ENCODE measurements at regions not wholly inside any gene's neighbourhood (a gene's known extent, or its start where the extent isn't known, plus 50 kb on each side); places are given as distances from the start of the nearest gene placed in this dataset.
"Not testable (repeated sequence)": the region's sequence is repeated elsewhere in the genome, so short reads cannot be mapped to it uniquely, and the experiment has no call there.

DNA sequence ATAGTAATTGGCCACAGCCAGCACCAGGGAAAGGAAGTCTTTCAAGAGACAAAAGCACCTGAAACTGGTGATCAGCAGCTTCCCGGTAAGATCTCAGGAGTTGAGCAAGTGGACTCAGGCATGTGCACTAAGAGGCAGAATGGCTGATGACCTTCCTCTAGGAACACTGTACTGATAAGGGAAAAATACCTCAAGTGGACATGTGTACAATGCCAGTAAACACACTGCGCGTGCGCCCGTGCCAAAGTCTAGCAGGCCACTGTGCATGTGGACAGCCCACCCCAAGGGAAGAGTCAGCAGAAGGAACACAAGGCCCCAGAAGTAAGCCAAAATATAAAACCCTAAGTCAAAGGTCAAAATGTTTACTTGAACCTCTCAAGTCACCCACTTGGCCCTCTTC is 423.0 kb downstream of the TUSC1 start:
- no peak for DNase-seq

DNA sequence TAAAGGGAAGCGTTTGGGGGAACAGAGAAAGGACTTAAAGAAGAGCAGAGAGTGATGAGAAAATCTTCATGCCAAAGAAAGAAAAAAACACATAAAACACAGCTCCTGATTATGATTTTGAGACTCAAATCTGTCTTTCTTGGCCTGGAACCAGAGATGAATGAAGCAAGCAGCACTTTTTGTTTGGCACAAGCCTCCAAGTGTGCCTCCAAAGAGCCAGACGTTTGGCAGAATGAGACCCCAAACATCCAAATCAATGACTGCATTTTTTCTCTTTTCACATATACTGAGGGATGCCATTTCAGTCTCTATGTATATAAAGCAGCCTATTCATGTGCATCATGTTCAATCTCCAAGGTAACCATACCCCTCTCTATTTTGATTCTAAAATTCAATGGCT is 424.2 kb downstream of the TUSC1 start:
- no peak for DNase-seq

DNA sequence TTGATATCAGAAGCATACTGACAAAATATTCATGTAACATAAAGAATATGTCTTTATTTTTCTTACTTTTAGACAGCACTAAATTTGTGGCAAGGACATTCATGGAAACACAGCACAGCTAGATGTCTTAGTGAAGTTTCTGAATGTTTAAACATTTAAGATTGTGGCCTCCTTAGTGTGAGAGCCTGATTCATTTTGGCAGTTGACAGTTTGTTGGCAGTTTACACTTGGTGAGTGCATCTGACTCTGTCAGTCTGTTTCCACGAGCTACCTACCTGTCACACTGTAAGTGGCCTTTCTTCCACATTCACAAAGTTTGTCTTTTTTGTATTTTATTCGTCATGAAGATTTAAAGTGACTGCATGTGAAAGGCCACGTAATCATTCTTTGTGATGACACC is 436.8 kb downstream of the TUSC1 start:
- DNase-seq = no peak

DNA sequence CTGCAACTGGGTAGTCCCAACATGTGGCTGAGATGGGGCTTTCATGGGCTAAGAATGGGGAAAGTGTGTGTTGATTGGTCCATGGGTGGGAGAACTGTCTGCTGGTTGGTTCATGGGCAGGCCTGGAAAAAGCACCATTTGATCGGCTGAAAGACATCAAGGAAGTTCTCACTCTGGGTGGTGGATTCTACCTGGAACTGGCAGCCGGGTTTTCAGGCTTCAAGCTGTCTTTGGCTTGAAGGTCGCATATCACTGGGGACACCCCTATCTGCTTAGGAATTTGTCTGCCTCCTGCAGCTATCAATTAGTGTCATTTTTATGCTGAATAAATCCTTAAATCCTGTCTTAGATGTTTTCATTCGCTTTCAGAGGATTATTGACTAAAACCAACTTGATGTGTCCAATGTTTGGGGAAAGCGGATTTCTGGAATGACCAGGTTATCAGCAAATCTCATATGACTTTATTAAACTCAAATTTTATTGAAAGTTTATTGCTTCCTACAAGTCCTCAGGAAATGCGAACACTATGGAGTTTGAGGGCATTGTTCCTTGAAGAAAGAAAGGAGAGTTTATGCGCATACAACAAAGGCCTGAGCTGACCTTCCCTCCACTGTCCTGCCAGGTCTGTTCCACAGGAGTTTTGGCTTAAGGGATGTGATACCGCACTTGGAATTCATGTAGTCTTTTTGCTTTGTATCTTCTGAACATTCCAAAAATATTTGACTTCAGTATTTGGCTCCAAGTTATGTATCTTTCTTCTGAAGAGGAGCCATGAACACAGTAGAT is 451.1 kb downstream of the TUSC1 start:
- no peak for DNase-seq

DNA sequence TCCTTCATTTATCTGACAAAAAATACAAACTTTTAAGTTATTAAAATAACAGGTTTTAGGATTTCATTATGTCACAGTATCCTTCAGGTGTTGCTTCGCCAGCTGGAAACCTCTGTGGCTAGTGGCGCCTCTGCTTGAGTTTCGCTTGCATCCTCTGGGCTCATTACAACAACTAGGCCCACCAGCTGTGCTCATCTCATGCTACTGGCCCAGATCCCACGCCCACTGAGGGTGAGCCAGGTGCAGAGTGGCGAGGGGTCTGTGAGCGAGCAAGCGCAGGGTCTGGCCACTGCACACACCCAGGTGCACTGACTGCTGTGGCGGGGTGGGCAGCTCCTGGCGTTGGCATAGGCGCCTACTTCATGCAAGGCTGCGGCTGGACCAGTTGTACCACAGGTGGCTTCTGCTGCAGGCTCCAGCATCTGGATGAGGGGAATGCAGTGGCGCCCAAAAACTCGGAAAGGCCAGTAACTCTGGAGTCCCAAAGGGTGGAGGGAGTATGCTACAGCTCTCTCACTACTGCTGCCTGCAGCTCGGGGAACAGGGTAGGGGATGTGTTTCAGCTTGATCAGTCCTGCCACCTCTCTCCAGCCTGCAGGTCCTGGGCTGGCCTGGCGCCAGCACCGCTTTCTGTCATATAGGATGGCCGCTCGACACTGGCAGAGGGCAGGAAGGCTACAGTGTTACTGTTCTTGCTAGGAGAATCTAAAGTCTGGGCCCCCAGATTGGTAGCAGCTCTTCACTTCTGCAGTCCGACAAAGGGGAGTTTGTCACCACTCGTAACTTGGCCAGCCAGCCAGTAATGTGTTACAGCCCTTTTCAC is 452.1 kb downstream of the TUSC1 start:
- DNase-seq = no peak

DNA sequence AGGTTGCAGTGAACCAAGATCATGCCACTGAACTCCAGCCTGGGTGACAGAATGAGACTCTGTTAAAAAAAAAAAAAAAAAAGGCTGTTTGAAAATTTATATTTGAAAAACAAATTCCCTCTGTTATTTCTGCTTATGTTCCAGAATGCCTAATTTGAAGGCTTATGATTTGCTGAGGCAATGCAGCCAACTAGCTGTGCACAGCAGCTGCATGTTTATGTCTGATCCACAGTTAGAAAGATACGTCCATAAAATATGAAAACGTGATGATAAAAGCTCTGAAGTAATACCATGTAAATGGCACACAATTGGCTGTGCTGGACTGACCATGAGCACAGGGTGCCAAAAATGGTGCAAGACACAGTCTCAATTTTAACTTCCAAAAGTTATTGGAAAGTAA is 453.2 kb downstream of the TUSC1 start:
- DNase-seq = no peak

DNA sequence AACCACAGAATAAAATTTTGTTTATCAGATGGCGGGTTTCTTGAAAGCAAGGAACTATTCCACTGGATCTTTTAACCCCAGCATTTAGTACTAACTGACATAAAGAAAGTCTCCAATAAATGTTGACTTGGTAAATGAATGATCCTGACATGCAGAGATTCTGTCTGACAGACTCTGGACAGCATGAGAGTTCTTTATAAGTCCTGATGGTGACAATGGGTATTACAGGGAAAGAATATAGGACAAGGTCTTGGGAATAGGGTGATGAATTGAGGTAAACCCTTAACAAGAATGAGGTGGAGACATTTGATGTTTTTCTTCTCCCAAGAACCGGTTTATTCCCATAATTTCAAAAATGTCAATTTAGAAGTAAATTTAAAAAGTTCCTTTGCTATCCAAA is 453.9 kb downstream of the TUSC1 start:
- no peak for DNase-seq

DNA sequence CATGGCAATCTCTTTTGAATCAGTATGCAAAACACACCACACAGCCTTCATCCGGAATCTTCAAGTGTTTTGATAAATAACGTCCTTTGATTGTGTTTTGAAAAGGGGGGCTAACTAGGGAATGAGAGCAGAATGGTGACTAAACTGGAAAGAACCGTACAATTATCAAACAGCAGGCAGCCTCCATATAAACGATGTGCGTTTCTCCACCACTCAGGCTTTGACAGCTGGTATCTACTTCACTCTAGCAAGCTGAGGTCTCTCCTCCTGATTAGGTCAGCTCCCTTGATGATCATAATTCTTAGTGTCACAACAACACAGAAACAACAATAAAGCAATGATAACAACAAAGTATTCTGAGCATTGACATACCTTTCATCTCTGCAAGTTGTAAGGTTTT is 465.9 kb downstream of the TUSC1 start:
- DNase-seq = no peak

DNA sequence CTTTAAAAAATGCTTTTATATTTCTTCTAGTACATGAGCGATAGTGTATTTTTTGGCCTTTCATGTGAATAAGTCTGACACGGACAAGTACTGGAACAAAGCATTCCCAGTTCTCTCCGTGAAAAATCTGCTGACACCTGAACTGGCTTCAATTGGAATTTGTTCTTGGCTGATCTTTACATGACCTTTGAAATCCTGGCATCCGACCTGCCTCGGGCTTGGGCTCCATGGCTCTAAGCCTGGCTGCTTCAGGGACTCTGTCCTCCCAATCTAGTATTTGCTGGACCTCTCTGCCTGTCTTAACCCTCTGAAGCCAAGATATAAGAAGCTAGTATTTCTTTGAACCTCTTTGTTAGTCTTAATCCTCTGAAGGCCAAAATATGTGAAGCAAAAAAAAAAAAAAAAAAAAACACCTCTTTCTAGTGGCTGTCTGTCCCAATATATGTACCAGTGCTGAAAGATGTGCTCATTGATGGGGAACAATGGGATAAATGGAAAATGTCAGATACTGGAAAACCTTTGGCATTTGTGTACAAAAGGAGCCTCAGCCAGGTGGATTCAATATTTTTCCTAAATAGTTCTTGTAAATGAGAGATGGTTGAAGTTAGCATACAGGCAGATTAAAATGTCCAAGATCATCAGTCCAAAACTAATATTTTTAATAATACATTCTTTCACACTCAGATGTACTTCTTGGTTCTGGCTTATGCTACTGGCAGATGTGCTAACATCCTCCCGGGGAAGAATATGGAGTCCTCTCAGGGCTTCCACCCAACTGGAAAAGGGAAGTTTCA is 470.6 kb downstream of the TUSC1 start:
- no peak for DNase-seq

DNA sequence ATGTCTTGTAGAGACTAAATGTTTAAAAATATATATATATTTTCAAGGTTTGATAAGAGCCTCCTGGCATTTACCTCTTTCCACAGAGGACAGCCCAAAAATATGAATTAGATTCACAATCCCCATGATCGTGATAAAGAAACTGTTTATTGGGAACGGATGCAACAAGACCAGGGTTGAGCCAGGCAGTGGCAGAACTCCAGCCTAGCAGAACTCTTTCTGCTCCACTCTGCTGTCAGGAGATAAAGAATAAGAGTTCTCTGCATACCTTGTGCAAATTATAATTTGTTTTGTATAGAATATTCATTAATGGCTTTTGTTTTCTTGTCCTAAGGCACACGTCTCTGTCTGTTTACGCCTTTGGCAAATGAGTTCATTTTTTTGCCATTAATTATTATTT is 472.2 kb downstream of the TUSC1 start:
- no peak for DNase-seq

DNA sequence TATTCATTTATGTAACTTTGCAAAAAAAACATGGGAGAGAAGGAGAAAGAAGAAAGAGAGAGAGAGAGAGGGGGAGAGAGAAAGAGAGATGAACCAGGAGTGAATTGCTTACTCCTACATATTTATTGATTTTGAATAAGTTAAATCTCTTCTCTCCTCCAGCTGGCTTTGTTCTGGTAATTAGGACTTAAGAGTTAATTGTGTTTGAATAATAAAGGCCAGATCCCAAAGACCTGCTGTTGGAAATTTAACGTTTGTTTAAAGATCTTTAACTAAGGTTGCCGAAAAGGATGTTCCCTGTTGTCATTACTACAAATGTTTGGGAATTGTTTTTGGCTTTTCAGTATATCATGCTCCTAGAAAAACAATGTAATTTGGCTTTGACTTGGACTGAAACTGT is 473.0 kb downstream of the TUSC1 start:
- DNase-seq = no peak

DNA sequence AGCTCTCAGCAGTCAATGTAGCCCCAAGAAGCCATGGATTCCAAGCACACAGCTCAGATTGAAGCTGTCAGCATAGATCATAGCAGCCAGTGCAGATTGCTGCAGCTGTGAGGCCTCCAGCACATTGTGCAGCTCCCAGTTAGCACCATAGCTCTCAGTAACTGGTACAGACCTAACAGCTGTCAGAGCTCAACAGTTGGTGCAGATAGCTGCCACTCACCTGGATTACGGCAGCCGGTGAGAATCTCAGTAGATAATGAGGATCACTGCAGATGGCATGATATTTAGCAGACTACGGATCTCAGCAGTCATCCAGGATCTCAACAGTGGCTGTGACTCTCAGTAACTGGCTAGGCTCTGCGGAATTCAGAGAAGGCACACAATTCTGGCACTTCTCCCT is 500.4 kb downstream of the TUSC1 start:
- no peak for DNase-seq

DNA sequence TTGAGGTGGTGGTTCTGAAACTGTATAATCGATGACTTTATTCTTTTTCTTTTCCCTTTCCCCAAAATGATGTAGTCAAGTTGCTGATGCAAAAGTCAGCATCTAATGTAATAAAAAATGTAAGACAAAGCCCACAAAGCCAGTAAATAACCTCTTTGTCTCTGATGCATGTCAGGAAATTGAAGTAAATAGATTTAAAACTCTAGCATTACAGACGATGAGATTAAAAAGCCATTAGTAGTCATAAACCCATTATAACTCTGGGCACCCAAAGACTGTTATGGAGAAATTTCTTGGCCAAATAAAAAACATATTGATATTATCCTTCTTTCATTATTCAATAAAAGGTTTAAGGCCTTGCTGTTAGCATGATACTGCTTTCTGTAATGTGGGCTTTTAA is 548.7 kb downstream of the TUSC1 start:
- no peak for DNase-seq

DNA sequence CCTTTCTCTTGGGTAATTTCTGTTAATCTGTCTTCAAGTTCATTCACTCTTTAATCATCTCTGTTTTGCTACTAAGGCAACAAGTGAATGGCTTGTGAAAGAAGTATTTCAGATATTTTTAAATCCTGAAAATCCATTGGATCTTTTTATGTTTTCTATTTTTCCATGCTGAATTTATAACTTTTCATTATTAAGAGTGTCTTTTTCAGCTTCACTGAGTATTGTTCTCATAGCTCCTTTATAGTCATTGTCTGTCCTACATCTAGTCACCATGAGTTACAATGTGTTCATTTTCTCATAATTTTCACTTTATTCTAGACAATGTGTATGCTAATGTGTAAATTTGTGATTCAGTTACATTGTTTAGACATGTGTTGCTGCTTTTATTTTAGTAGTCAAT is 556.4 kb downstream of the TUSC1 start:
- no peak for DNase-seq

DNA sequence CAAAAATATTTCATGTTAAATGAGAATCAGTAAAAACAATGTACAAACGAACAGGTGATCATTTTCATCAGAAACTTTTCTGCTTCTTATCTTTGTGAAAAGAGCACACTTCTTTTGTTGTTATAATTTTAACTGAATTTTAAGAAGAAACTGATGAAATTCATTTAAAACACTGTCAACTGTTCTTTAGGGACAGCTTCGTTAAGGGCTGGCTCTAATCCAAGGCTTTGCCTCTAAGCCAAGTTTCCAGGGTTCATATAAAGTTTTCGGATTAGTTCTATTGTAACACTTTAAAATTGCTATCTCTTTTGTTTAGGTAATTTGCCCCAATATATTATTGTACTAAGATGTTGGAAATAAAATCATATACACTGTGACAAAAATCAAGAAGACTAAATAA is 559.2 kb downstream of the TUSC1 start:
- no peak for DNase-seq

DNA sequence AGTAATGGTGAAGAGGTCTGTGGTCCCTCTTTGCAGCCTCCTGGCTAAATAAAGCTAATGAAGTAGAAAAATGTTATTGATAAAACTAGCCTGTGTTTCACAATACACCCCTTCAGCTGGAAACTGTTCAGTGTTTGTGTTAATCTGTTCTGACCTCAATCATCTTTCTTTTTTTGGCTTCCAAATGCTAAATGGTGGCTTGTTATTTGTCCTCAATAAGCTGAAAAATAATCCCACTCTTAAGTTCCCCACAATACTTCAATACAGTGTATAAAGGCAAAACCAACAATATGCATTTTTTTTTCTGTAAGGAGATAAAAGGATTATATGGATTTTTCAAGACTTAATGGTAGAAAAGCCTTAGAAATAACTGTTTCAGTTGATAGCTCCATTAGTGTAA is 560.5 kb downstream of the TUSC1 start:
- no peak for DNase-seq

DNA sequence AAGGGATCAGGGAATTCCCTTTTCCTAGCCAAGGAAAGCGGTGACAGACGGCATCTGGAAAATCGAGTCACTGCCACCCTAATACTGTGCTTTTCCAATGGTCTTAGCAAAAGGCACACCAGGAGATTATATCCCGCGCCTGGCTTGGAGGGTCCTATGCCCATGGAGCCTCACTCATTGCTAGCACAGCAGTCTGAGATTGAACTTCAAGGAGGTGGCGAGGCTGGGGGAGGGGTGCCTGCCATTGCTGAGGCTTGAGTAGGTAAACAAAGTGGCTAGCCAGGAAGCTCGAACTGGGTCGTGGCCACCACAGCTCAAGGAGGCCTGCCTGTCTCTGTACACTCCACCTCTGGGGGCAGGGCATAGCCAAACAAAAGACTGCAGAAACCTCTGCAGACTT is 556.5 kb upstream of the IZUMO3 start:
- not testable (repeated sequence) for DNase-seq

DNA sequence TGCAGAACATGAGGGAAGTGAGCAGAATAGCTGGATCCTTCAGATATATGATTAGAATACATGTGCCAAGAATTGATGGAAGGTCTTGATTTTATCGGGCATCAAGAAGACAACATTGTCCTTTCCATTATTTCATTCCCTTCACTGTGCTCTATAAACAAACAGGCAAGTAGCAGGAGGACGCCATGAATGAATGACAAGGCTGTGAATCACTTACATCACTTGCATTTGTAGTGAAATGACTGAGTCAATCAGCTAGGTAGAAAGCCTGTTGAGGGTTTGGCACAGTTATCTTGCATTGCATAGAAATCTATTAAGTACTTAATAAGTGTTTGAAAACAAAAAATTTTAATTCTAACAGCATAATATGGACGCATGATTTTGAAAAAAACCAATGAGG is 548.8 kb upstream of the IZUMO3 start:
- no peak for DNase-seq

DNA sequence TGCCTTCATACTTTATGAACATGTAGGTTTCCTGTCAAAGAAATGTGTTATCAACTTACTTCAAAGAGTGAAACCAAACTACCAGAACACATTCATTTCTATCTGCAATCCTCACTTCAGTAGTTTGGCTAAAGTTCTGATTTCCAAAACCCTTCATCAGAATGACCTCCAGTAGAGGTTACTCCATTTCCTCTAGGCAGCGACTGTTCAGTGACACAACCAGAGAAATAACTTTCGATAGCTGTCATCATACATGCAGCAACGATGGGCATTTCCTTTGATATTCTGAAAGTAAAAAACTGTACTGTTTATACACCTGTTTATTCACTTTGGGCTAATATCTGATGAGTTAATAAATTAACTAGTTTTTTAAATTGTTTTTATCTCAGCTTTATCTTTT is 532.5 kb upstream of the IZUMO3 start:
- DNase-seq = no peak

DNA sequence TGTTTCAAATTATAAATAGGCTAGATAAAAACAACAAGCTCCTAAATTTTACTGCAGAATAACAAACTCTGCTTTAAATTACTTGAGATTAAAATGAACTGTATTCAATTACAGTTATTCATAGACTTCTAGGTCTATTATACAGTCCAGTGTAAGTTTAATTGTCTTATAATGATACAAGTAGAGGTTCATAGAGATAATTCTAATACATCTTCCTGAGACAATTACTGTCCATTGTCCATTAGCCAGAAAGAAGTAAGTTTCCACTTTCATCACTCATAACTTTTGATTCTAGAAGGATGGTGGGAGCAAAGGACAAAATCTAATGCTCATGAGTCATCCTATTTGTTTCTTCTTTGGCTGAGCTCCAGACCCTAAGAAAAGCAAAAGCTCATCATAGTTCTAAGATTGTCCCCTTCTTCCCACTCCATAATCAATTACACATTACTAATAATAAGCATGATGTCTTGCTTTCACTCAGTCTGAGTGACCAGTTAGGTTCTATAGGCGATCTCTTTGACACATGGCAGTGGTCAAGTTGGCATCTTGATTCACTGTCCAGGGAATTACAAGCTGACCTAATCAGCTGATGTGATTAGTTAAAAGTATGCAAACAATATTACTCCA is 502.5 kb upstream of the IZUMO3 start:
- DNase-seq = no peak

DNA sequence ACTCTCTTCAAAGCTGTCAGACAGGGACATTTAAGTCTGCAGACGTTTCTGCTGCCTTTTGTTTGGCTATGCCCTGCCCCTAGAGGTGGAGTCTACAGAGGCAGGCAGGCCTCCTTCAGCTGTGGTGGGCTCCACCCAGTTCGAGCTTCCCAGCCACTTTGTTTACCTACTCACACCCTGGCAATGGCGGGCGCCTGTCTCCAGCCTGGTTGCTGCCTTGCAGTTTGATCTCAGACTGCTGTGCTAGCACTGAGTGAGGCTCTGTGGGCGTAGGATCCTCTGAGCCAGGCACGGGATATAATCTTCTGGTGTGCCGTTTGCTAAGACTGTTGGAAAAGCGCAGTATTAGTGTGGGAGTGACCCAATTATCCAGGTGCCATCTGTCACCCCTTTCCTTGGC is 499.8 kb upstream of the IZUMO3 start:
- DNase-seq = not testable (repeated sequence)

DNA sequence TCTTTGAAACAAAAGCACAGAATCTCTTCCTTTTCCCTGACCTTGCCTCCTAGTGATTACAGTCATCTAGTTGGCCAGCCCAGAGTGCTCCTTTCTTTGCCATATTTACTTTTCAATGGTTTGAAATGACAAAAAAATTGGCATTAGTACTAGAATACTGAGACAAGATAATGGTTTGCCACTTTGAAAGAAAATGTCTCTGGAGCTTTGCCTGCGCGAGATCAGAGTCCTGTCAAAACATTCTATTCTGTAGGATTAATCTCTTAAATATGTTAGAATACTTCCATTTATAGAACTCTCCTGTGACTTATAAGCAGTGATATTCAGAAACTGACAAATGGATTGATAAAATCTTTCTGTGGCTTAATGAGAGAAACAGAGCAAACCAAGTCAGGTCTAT is 484.0 kb upstream of the IZUMO3 start:
- no peak for DNase-seq

DNA sequence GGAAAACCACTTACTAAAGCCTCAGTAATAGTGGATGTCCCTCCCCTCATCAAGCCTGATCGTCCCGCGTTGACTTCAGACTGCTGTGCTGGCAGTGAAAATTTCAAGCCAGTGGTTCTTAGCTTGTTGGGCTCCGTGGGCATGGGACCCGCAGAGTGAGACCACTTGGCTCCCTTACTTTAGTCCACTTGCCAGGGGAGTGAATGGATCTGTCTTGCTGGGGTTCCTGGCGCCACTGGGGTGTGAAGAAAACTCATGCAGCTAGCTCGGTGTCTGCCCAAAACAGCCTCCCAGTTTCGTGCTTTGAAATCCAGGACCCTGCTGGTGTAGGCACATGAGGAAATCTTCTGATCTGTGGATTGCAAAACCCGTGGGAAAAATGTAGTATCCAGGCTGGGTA is 480.0 kb upstream of the IZUMO3 start:
- no peak for DNase-seq

All from NCI-H2081 treated with DMSO at 0.1 percent for 48 hours (cell line).